ENCODE measurements at regions not wholly inside any gene's neighbourhood (a gene's known extent, or its start where the extent isn't known, plus 50 kb on each side); places are given as distances from the start of the nearest gene placed in this dataset.

GRCh38 chr4:102139932-102140331 is 205.3 kb downstream of the SLC39A8 start:
- H3K4me1 ChIP-seq: no peaks in the 10 kb centered on the region
- TF ChIP-seq CTCF (IDR thresholded peaks at IDR 0.05): no peak
- no peak for TF ChIP-seq POLR2A (IDR thresholded peaks at IDR 0.05)
- no peaks in the 10 kb centered on the region for H3K27me3 ChIP-seq
- H3K36me3 ChIP-seq: no peaks in the 10 kb centered on the region
- H3K9me3 ChIP-seq: no peaks in the 10 kb centered on the region
- intact Hi-C loops (cut with DNase I; ENCODE audit: low total_unique reads): no loop called here
- DNase-seq: no peak
- H3K4me3 ChIP-seq: no peak overlapping the region
- peak overlapping the region in 1 of 2 donors; percentile 45 for H3K27ac ChIP-seq

GRCh38 chr4:102139132-102139573 is 206.1 kb downstream of the SLC39A8 start:
- intact Hi-C loops (cut with DNase I; ENCODE audit: low total_unique reads): no loop called here
- Histone ChIP-seq H3K27ac (peak overlapping the region in 1 of 2 donors; percentile 61), H3K36me3 (no peaks in the 10 kb centered on the region), H3K4me1 (no peaks in the 10 kb centered on the region), H3K27me3 (no peaks in the 10 kb centered on the region), H3K9me3 (no peaks in the 10 kb centered on the region), H3K4me3 (no peak overlapping the region)
- peak in 1 of 2 donors; percentile 16 for DNase-seq
- TF ChIP-seq CTCF (IDR thresholded peaks at IDR 0.05): no peak
- TF ChIP-seq POLR2A (IDR thresholded peaks at IDR 0.05): no peak

GRCh38 chr4:102137217-102137616 is 208.1 kb downstream of the SLC39A8 start:
- H3K4me3 ChIP-seq: no peak overlapping the region
- no peaks in the 10 kb centered on the region for H3K36me3 ChIP-seq
- no peaks in the 10 kb centered on the region for H3K9me3 ChIP-seq
- H3K4me1 ChIP-seq: no peaks in the 10 kb centered on the region
- no peak for DNase-seq
- TF ChIP-seq POLR2A (IDR thresholded peaks at IDR 0.05) (no peak), CTCF (IDR thresholded peaks at IDR 0.05) (no peak)
- H3K27me3 ChIP-seq: no peaks in the 10 kb centered on the region
- H3K27ac ChIP-seq: no peak overlapping the region
- intact Hi-C loops (cut with DNase I; ENCODE audit: low total_unique reads): no loop called here

GRCh38 chr4:102129810-102130209 is 215.5 kb downstream of the SLC39A8 start:
- no peaks in the 10 kb centered on the region for H3K9me3 ChIP-seq
- intact Hi-C loops (cut with DNase I; ENCODE audit: low total_unique reads): no loop called here
- DNase-seq: no peak
- no peaks in the 10 kb centered on the region for H3K4me1 ChIP-seq
- no peaks in the 10 kb centered on the region for H3K36me3 ChIP-seq
- H3K4me3 ChIP-seq: no peak overlapping the region
- H3K27ac ChIP-seq: no peak overlapping the region
- no peaks in the 10 kb centered on the region for H3K27me3 ChIP-seq
- TF ChIP-seq POLR2A (IDR thresholded peaks at IDR 0.05) (no peak), CTCF (IDR thresholded peaks at IDR 0.05) (no peak)
